Lower leg skin (tissue), 3 donors: ENCODE measurements at regions not wholly inside any gene's neighbourhood (a gene's known extent, or its start where the extent isn't known, plus 50 kb on each side); places are given as distances from the start of the nearest gene placed in this dataset.

Experiments used
- CTCF ChIP-seq, 3 donors: fragments of 450-650 bp; IDR thresholded peaks; one replicate each; pipeline ENCODE4 v1.5.1; 2016; ENCODE audit warnings: antibody characterized with exemption in 3 of 3, mild to moderate bottlenecking in 3 of 3, moderate library complexity in 2 of 3
- POLR2A ChIP-seq, 2 donors: fragments of 450-650 bp; IDR thresholded peaks; one replicate each; pipeline ENCODE4 v1.6.1; 2016 to 2017; ENCODE audit warnings: antibody characterized with exemption in 2 of 2, mild to moderate bottlenecking in 1 of 2, moderate library complexity in 1 of 2

DNA sequence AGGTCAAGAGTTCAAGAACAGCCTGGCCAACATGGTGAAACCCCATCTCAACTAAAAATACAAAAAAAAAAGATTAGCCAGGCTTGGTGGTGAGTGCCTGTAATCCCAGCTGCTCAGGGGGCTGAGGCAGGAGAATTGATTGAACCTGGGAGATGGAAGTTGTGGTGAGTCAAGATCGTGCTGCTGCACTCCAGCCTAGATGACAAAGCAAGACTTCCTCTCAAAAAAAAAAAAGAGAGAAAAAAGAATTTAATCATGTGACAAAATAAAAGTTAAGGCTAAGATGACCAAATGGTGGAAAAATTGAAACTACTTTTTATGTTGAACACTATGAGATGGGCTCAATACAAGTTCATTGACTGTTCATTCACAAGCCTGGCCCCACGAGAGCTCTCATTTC is 141.1 kb upstream of the WDR11 start:
- TF ChIP-seq CTCF (IDR thresholded peaks at IDR 0.05) (no peak), POLR2A (IDR thresholded peaks at IDR 0.05) (no peak)
